ENCODE measurements at regions not wholly inside any gene's neighbourhood (a gene's known extent, or its start where the extent isn't known, plus 50 kb on each side); places are given as distances from the start of the nearest gene placed in this dataset.

DNA sequence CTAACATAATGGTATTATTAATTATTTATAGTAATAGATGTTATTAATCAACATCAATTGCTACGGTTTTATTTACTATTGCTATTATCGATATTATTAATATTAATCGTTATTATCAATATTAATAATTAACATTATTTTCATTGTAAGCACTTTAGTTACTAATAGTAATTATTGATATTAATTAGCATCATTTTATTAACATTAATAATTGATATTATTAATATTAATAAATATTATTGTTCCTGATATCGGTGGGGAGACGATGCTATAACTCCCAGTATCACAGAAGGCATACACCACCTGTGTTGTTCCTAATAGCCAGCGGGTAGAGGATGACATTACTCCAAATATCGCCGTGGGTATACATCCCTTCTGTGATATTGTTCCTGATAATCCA is 335.5 kb downstream of the MEX3B start:
- TF ChIP-seq, protein P1, sequence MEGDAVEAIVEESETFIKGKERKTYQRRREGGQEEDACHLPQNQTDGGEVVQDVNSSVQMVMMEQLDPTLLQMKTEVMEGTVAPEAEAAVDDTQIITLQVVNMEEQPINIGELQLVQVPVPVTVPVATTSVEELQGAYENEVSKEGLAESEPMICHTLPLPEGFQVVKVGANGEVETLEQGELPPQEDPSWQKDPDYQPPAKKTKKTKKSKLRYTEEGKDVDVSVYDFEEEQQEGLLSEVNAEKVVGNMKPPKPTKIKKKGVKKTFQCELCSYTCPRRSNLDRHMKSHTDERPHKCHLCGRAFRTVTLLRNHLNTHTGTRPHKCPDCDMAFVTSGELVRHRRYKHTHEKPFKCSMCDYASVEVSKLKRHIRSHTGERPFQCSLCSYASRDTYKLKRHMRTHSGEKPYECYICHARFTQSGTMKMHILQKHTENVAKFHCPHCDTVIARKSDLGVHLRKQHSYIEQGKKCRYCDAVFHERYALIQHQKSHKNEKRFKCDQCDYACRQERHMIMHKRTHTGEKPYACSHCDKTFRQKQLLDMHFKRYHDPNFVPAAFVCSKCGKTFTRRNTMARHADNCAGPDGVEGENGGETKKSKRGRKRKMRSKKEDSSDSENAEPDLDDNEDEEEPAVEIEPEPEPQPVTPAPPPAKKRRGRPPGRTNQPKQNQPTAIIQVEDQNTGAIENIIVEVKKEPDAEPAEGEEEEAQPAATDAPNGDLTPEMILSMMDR (IDR thresholded peaks at IDR 0.05) = no peak
- no peak for TF ChIP-seq POLR2A (IDR thresholded peaks at IDR 0.05)
- TF ChIP-seq POLR2AphosphoS5 (IDR thresholded peaks at IDR 0.05) = no peak

All from breast epithelium (tissue), 3 donors.